ENCODE measurements at regions not wholly inside any gene's neighbourhood (a gene's known extent, or its start where the extent isn't known, plus 50 kb on each side); places are given as distances from the start of the nearest gene placed in this dataset.

DNA sequence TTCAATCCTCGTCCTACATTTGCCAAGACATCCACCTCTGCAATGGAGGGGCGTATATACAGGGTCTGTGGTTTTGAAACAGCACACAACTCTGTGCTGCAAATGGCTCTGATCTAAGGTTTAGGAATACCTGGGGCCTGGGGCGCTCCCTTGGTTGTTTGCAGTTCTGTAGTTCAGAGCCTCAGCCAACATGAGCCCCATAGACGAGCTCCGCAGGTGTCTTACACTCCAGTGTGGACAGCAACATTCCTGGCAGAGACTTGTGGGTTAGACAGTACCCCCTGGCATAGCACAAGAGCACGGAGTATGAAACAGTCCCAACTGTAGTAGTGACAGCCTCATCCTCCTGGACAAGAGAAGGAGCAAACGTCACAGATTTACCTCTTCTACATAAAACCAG lies 120.3 kb upstream of the BARHL2 start:
- DNase-seq (ENCODE audit: insufficient read length) = no peak
- no peak for FAIRE-seq
- no peak for TF ChIP-seq TAF1 (IDR thresholded peaks at IDR 0.05; ENCODE audit: borderline replicate concordance, low read depth, low read length)
- TF ChIP-seq POLR2AphosphoS5 (IDR thresholded peaks at IDR 0.05; ENCODE audit: low read depth, low read length) = no peak
- no peak for TF ChIP-seq POLR2A (IDR thresholded peaks at IDR 0.05; ENCODE audit: low read depth, low read length)

DNA sequence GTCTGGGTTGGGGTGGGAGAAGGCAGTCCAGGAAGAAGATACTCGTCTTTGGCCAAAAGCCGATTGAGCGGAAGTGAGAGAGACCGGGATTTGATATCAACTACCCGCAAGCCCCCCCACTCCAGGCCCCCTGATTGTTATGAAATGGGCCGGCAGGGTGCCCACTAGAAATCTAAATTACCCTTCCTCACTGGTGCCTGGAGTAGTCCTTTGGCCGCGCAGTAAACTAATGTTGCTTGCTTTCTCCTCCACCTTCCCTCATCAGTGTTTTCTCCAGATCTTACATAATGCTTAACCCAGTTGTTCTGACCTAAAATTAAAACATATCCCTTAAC lies 119.2 kb upstream of the BARHL2 start:
- TF ChIP-seq POLR2A (IDR thresholded peaks at IDR 0.05; ENCODE audit: low read depth, low read length) (no peak), TAF1 (IDR thresholded peaks at IDR 0.05; ENCODE audit: borderline replicate concordance, low read depth, low read length) (no peak), POLR2AphosphoS5 (IDR thresholded peaks at IDR 0.05; ENCODE audit: low read depth, low read length) (no peak)
- no peak for DNase-seq (ENCODE audit: insufficient read length)
- FAIRE-seq = no peak

DNA sequence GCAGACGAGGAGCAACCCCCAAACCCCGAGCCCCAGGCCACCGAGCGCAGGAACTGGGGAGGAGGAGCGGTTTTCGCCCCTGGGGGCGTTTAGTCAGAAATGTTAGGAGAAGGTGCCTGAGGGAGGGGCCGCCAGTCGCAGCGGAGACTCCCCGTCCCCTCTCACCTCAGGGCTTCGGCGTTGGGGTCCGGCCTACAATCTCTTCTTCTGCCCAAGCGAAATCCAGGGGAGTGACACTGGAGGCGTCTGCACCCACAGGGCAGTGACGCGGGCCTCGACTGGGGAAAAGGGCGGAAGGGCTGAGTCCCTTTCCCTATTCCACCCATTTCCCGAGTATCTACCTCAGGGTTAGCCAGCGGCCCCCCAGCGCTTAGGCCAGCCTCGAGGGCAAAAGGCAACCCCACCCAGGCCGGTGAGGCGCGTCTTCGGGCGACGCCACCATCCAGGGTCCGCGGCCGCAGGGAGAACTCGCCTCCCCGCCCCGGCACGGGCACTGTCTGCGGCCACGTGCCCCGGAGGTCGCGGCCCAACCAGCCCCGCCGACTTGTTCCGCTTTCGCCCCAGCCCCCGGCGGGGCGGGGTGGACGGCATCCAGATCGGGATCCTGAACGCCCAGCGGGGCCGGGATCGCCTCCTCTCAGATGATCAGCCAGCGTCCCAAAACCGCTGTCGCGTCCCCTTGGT lies 118.7 kb upstream of the BARHL2 start:
- FAIRE-seq = no peak
- no peak for DNase-seq (ENCODE audit: insufficient read length)
- TF ChIP-seq POLR2AphosphoS5 (IDR thresholded peaks at IDR 0.05; ENCODE audit: low read depth, low read length) (no peak), POLR2A (IDR thresholded peaks at IDR 0.05; ENCODE audit: low read depth, low read length) (no peak), TAF1 (IDR thresholded peaks at IDR 0.05; ENCODE audit: borderline replicate concordance, low read depth, low read length) (no peak)

DNA sequence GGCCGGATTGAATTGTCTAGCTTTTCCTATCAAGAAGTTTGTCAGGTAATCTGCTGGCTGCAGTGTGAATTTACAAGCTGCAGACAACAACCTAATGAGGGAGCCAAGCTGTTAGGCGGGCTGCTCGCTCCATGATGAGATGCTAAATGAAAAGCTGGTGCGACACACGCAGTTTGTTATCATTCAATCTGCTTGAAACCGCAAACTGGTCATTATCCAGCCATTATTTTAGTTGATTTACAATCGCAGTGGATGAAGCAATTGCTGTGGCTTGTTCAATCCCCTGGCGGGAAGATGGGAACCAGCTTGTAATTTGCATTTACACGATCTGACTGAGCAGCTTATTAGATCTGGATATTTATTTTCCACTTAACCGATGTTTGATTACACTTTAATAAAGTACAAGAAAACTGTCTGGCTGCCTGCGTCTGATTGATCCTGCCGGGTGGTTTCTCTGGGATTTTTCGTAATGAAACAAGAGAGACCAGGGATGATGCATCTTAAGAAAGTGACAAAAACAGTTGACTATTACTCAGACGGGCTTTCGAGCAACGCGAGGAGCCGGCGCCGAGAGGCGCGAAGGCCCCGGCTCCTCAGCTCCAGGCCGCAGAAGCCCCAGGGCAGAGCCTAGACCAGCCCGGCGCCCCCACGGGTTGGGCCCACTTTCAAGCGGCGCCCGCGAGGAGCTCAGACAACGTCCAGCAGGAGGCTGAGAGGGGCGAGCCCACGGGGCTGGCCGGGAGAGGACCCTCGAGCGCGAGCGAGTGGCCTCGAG lies 118.0 kb upstream of the BARHL2 start:
- TF ChIP-seq POLR2A (IDR thresholded peaks at IDR 0.05; ENCODE audit: low read depth, low read length) (no peak), POLR2AphosphoS5 (IDR thresholded peaks at IDR 0.05; ENCODE audit: low read depth, low read length) (no peak), TAF1 (IDR thresholded peaks at IDR 0.05; ENCODE audit: borderline replicate concordance, low read depth, low read length) (no peak)
- no peak for FAIRE-seq
- DNase-seq (ENCODE audit: insufficient read length) = no peak

DNA sequence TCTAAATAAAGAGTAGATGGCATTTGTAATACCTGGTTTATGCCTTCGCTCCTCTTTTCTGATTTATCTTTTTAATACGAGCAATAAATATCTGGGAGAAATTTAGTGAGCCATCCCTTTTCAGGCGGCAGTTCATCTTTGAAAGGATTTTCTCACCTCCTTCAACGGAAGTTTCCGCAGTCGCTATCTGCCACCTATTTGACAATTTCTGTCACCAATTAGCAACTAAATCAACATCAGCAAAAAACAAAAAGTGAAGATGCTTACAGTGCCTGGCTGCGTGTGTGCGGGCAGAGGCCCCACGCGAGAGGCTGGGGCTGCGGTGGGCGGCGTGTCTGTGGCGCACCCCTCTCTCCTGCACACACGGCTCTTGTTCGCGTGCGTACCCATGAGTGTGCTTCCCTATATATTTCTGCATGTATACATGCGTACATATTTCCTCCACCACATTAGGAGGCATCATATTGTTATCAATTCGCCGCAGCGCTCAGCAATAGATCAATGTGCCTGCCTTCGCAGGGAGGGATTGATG lies 117.3 kb upstream of the BARHL2 start:
- no peak for DNase-seq (ENCODE audit: insufficient read length)
- no peak for FAIRE-seq

DNA sequence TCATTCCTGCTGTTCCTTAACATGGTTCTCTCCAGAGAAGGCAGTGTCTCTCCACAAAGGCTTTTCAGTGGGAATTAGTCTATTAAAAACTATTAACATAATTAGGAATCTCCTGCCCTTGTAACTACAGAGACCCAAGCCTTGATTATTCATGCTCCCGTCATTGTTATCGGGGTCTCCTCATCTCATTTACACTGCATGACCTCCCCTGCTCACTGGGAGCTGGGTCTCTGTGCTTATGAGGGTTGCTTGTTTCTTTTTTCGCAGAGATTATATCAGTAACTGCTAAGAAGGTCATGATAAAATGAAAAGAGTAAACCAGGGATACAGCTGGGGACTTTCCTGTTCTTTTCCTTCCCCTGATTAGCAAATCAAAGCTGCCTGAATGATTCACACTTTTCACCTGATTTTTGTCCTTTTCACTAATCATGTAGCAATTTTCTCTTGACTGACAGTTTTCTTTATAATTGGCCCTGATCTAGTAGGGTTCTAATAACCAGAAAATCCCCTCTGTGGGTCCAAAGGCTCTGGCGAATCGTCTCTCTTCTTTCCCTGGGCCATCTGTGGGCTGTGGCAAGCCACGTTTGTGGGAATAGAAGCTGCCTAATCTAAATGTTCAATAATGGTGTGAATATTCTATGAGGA lies 116.5 kb upstream of the BARHL2 start:
- FAIRE-seq (no peak), DNase-seq (ENCODE audit: insufficient read length) (no peak)

More for the DNA sequence above, 117.3 kb upstream of the BARHL2 start:
- TF ChIP-seq TAF1 (IDR thresholded peaks at IDR 0.05; ENCODE audit: borderline replicate concordance, low read depth, low read length) (no peak), POLR2A (IDR thresholded peaks at IDR 0.05; ENCODE audit: low read depth, low read length) (no peak), POLR2AphosphoS5 (IDR thresholded peaks at IDR 0.05; ENCODE audit: low read depth, low read length) (no peak)

DNA sequence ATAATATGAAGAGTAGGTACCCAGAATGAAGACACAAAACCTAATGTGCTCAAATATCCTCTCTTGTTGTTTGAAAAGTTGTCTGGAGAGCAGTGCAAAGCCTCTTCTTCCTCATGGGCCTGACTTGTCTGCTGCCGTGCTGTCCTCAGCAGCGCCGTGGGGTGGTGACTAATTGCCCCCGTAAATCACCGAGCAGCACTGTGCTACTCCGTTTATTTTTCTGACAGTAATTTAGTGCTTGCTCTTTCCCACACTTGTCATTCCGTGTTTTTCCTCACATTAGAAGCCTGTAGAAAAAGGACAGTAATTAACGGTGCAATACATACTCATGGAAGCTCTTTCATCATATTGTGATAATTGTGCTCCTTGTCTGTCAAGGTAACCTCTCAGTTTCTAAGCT lies 114.8 kb upstream of the BARHL2 start:
- FAIRE-seq (no peak), DNase-seq (ENCODE audit: insufficient read length) (no peak)
- TF ChIP-seq POLR2AphosphoS5 (IDR thresholded peaks at IDR 0.05; ENCODE audit: low read depth, low read length) = no peak
- TF ChIP-seq POLR2A (IDR thresholded peaks at IDR 0.05; ENCODE audit: low read depth, low read length) = no peak
- no peak for TF ChIP-seq TAF1 (IDR thresholded peaks at IDR 0.05; ENCODE audit: borderline replicate concordance, low read depth, low read length)

More for the DNA sequence above, 116.5 kb upstream of the BARHL2 start:
- TF ChIP-seq TAF1 (IDR thresholded peaks at IDR 0.05; ENCODE audit: borderline replicate concordance, low read depth, low read length) (no peak), POLR2A (IDR thresholded peaks at IDR 0.05; ENCODE audit: low read depth, low read length) (no peak), POLR2AphosphoS5 (IDR thresholded peaks at IDR 0.05; ENCODE audit: low read depth, low read length) (no peak)

DNA sequence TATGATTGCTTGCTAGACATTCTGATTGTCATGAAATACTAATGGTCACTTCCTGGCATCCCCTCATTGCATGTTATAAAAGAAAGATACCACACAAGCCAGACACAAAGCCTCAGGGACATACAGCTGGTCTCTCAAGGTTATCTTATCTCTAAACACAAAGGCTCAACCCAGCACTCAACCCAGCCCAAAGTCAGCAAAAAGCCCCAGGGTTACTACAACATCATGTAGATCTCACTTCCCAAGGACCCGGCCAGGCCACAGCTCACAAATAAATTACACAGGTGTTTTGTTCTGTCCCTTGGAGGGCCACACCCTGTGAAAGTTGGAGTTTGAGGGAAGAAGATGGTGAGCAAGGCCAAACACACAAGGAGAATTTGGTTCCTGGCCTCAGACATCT lies 109.7 kb upstream of the BARHL2 start:
- TF ChIP-seq POLR2A (IDR thresholded peaks at IDR 0.05; ENCODE audit: low read depth, low read length) (no peak), TAF1 (IDR thresholded peaks at IDR 0.05; ENCODE audit: borderline replicate concordance, low read depth, low read length) (no peak), POLR2AphosphoS5 (IDR thresholded peaks at IDR 0.05; ENCODE audit: low read depth, low read length) (no peak)
- DNase-seq (ENCODE audit: insufficient read length) (no peak), FAIRE-seq (no peak)

DNA sequence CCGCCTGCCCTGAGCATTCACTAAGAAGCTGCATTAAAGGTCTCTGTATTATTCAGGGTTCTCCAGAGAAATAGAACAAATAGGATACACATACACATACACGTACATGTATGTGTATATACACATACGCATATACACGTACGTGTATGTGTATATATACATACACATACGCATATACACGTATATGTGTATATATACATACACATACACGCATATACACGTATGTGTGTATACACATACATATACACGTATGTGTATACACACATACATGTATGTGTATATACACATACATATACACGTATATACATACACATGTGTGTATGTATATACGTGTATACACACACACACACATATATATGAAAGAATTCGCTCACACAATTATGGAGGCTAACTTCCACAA lies 108.9 kb upstream of the BARHL2 start:
- no peak for TF ChIP-seq POLR2AphosphoS5 (IDR thresholded peaks at IDR 0.05; ENCODE audit: low read depth, low read length)
- TF ChIP-seq TAF1 (IDR thresholded peaks at IDR 0.05; ENCODE audit: borderline replicate concordance, low read depth, low read length) = no peak
- TF ChIP-seq POLR2A (IDR thresholded peaks at IDR 0.05; ENCODE audit: low read depth, low read length) = no peak
- no peak for DNase-seq (ENCODE audit: insufficient read length)
- no peak for FAIRE-seq

DNA sequence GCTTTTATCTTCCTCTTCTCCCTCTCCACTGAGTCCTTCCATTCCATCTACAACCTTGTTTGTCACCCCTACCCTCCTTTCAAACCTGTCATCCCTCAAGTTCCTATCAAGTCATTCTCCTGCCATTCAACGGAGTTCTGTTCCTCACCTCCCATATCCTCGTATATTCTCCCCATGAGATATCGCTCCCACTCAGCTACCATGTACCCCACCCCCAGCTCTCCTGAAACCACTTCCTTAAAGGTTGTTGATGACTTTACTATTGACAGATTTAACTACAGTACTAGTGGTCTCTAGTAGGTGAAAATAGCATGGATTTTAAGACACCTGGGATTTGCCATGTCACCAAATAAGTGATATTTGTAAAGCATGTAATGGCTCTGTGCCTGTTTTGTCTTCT lies 107.4 kb upstream of the BARHL2 start:
- no peak for TF ChIP-seq TAF1 (IDR thresholded peaks at IDR 0.05; ENCODE audit: borderline replicate concordance, low read depth, low read length)
- TF ChIP-seq POLR2A (IDR thresholded peaks at IDR 0.05; ENCODE audit: low read depth, low read length) = no peak
- TF ChIP-seq POLR2AphosphoS5 (IDR thresholded peaks at IDR 0.05; ENCODE audit: low read depth, low read length) = no peak
- DNase-seq (ENCODE audit: insufficient read length) (no peak), FAIRE-seq (no peak)

DNA sequence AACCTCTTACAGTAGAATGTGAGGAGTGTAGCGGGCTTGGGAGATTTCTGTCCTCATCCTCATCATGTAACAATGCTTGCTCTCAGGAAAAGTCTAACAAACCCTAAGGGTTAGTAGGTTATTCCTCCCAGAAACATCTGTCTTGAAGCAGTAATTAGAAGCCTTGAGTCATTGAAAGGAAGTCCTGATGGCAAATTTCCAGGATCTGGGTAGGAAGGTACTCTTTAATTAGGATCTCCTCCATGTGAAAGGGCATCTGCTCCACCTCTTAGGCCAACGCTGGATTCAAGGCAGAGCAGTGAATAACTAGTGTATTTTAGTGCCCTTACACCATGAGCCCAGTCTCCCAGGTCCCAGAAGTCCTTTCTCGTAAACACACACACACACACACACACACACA lies 106.6 kb upstream of the BARHL2 start:
- no peak for DNase-seq (ENCODE audit: insufficient read length)
- no peak for FAIRE-seq
- no peak for TF ChIP-seq TAF1 (IDR thresholded peaks at IDR 0.05; ENCODE audit: borderline replicate concordance, low read depth, low read length)
- TF ChIP-seq POLR2AphosphoS5 (IDR thresholded peaks at IDR 0.05; ENCODE audit: low read depth, low read length) = no peak
- TF ChIP-seq POLR2A (IDR thresholded peaks at IDR 0.05; ENCODE audit: low read depth, low read length) = no peak
